GM21528 (cell line): ENCODE measurements at regions not wholly inside any gene's neighbourhood (a gene's known extent, or its start where the extent isn't known, plus 50 kb on each side); places are given as distances from the start of the nearest gene placed in this dataset.

Source experiments
- ATAC-seq: cut with Tn5 transposase; IDR thresholded peaks from one replicate; pipeline ENCODE4 v1.9.1; 2021; ENCODE audit warnings: mild to moderate bottlenecking, moderate library complexity; ENCODE audit not compliant: unreplicated experiment, low FRiP score

DNA sequence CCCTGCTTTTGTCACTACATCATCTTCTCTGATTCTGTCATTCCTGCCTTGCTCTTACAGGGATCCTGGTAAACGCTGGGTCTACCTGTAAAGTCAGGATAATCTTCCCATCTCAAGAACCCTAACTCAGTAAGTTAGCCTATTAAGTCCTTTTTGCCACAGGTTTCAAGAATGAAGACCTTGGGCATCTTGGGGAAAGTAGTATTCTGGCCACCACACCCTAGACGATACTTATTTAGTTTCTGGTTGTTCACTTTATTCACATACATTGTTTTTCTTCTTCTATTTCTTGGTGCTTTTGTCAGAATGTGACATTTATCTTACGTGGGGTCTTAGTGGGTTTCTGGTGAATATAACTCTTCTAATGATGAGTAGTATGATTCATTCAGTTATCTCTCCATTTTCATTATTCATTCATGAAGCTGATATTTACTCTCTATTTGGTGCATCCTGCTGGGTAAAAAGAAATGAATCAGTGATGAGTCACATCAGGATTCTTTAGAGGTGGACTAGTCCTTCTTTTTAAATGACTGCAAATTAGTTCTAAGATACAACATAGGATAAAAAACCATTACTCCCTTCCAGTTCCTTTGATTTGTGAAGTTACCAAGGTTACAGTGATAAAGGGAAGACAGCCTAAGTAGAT lies 514.4 kb upstream of the B3GALT2 start:
- no peak for ATAC-seq

DNA sequence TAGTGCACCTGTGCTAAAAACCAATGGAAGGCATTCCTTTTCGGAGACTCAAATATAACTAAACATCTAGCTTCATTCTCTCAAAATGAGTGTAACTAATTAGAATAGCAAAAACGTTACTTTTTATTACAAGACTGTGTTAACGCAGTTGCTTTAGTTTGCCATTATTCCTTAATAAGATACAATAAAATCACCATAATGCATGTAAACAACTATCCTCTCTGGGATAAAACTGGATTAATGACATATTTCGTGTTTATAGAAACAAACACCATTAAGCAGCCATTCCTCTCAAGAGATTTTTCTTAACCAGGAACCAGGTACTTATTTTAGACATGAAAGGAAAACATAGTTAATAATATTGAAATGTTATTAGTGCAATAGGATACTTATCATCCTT lies 512.8 kb upstream of the B3GALT2 start:
- ATAC-seq: no peak

DNA sequence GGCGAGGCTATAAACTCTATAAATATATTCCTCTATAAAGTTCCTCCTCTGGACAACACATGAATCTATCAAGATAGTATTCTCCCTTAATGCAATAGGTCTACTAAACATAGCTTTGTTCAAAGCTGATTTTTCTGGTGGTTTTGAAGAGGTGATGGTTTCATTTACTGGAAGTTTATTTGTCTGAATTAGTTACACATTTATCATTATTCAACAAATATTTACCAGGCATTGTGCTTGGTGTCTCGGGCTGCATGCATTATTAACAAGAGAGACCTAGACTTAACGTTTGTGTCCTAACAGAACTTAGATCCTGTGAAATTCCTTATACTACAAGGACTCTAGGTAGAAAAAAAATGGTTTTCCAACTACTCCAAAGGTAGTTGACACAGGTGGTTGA lies 511.4 kb upstream of the B3GALT2 start:
- ATAC-seq: no peak

DNA sequence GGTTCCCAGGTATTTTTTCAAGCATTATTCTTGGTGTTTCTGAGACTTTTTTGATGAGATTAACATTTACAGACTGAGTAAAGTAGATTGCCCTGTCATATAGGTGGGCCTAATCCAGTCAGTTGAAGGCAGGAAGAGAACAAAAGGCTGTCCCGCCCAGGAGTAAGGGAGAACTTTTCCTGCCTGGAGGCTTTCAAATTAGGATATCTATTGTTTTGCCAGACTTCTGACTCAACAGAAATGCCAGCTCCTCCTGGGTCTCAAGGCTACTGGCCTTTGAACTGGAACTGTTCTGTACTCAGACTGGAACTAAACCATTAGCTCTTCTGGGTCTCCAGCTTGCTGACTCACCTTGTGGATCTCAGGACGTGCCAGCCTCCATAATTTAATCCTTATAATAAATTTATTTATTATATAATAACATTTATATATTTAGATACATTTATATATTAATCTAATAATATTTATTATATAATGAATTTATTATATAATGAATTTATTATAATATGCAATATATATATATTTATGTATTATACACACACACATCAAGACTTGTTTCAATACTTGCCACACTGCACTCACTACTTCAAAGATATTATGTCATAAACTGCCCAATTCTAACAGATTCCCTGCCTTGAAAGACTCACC lies 510.8 kb upstream of the B3GALT2 start:
- ATAC-seq: no peak

DNA sequence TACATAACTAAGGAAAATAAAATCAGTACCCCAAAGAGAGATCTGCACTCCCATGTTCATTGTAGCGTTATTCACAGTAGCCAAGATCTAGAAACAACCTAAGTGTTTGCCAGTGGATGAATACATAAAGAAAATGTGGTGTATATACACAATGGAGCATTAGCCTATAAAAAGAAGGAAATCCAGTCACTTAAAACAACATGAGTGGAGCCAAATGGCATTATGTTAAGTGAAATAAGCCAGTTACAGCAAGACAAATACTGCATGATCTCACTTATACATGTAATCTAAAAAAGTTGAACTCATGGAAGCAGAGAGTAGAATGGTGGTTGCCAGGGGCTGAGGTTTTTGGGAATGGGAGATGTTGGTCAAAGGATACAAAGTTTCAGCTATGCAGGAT lies 508.3 kb upstream of the B3GALT2 start:
- ATAC-seq: no peak

DNA sequence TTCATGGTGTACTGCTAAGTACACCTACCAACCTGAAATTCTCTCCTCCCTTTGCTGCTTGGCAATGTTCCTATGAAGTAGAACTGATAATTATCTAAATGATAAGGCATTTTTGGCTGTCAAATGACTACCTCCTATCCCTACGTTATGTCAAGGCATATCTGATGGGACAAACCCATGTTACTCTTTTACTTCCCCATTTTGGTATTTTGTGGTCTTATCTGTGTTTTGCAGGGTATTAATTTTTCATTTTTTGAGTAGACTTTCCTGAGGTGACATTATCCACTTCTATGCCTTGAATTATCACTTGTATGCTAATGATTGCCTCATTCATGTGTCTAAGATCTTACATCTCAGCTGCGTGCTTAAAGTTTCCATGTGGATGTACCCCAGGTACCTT lies 499.6 kb upstream of the B3GALT2 start:
- ATAC-seq: no peak

DNA sequence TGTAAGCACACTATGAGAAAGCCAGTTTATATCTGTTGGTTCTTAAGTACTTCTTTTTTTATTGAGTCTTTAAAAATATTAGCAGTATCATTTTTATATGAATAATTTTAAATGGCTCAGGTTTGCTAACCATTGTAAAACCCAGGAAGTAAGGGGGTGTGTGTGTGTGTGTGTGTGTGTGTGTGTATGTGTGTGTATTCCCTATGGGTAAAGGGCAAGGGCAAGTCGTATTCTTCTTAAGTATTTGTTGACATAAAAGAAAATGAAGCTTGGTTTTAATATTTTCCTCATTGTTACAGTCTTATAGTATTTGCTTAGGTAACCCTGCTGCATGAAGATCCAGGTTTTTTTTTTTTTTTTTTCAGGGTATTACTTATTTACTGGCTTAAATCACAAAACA lies 495.0 kb upstream of the B3GALT2 start:
- ATAC-seq: no peak

DNA sequence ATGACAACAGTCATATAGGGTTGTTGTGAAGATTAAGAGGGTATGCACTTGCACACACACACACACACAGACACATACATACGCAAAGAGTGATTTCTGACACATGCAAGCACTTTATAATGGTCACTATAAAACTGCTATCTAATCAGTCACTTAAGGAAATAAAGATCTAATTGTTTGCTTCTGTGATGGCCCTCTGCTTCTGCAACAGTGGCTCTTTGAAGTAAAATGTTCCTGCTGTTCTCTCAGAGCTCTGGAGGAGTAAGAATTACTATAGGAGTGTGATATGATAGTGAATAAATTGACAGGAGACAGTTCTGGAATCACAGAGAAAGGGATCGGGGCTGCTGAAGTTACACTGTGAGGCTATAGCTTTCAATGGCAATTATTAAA lies 494.5 kb upstream of the B3GALT2 start:
- ATAC-seq: no peak

DNA sequence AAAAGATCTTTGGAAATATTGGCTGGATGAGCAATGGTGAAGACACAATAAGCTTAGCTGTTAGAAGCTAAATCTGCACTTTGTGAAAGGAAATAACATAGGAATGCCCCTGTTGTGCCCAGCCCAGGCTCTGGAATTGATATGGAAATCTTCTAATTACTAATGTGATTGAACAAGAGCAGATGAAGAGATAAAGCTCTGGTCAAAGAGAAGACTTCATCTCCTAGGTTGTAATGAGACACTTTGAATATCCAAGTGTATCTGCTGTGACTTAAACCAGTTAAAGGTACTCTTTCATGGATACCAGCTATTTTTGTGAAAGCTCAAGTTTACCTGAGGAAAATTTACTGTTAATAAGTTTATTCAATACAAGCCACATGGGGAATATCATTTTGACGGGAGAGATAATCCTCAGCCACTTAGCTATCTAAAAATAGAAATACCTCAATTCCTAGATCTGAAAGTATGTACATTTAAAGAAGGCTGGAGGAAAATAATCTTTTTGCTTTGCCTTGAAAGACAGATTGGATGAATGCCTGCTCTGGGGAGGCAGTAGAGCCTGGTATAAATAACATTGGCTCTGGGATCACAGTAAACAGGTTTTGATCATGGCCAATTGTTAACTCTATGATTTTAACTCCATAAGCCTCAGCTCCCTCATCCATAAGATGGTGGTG lies 494.0 kb upstream of the B3GALT2 start:
- ATAC-seq: no peak

DNA sequence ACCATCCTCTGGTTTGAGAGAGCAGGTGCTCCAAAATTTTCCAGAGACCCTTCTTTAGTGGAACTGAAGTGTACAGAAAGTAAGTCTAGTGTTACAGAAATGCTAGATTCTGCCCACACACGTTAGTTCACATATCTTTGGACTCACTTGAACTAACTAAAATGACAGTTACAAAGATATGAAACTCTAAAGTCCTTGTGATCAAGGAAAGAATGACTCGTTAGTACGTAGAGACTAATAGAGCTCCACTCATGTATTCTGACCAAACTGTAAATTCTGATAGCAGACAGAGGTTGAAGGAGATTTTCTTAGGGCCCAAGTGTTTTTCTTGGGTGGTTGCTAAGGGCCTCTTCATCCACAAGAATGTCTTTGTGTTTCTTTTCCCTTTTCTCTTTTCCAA lies 491.5 kb upstream of the B3GALT2 start:
- no peak for ATAC-seq

DNA sequence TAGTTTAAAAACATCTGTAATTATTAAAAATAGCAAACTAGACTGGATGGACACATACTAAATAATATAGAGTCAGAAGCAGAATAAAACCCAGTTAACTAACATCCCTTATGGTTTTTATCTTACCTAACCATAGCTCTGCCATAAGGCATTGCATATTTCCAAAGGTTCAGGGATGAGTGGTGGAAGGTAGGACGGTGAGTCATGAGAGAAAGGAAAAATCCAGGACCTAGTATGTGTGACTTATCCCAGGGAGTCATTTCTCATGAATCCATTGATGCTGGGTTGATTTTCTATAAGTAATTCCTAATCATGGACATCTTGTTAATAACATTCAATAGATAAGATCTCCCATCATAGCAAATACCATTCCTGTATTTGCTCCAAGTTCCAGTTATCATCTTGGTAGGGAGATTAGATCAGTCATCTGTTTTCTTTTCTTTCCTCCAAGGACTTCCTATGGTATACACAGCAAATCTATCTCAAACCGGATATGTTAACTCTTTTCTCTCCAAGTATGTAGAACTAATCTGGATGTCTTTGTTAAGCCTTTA lies 490.7 kb upstream of the B3GALT2 start:
- ATAC-seq: no peak

DNA sequence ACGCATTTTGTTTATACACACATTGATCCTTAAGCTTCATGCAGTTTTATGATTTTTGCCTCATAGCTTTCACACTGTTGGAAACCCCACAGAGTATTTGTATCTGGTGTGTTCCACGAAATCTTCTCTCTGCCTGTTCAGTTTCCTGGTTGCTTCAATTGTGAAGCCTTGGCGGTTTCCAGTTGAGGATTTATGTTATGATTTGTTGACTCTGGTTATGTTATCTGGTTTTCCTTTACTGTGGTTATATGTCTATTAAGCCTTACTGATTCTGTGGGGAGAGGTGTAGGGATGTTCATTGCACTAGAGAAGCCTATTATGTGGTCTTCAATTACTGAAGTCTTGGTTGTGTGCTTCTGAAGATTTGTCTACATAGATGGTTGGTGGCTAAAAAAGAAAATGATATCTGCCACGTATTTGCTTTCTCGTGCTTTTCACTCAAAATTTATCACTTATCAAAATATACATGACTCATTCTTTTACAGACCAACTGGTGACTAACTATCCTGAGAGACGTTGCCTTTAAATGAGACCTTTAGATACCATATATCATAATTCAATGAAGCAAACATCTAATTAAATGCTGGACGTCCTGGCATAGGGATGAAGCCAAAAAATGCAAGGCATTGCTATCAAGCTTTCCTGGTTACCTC lies 488.0 kb upstream of the B3GALT2 start:
- no peak for ATAC-seq

DNA sequence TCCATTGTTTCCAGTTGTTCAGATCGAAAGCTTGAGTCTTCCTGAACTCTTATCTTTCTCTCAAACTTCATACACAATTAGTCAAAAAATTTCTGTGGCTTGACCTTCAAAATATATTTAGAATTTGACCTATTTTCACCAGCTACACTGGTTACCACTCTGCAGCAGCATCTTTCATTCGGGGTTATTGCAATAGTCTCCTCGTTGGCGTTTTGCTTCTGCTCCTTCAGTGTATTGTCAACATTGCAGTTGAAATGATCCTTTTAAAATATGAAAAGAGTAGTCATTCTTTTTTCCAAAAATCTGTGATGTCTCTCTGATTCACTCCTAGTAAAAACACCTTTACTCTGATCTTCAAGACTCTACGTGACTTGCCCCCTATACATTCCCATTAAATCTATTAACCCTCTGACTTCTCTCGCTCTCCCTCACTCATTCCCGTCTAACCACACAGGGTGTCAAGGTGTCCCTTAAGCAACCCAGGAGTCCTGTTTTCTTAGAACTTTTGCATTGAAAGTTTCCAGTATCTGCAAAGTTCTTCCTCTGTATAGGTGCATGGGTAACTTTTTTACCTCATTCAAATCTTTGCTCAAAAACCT lies 480.2 kb upstream of the B3GALT2 start:
- ATAC-seq: no peak

DNA sequence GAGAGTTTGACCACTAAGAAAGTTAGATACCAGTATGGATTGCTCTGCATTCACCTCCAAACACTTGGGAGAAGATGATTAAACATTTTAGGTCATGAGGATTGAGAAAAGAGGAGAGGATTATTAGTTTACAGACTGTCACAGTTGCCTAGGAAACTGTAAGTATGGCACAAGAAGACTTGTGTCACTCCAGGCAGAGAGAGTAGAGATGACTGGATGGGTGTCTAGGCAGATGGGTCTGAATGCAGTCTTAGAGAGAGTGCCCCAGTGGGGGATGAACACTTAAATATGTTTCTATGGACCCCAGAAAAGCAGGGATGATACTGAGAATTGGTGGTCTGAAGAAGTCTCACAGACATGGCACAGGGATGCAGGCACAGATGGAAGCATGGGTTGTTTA lies 477.6 kb upstream of the B3GALT2 start:
- ATAC-seq: no peak

DNA sequence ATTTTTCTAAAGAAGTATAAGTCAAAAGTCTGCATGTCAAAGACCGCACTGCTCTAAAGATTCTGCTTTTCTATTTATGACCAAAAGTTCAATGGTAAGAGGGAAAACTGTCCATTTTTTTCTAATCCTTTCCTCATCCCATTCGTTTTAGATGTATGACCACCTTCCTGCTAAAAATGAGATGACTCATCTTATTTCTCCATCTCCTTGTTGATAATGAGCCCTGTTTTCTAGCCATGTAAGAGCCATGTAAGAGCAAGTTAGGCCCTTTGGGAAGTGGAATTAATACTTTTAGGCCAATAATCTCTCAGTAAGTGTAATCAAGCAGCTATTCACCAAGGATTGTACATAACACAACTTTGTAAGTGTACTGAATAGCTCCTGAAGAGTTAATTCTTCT lies 475.6 kb upstream of the B3GALT2 start:
- ATAC-seq: no peak

DNA sequence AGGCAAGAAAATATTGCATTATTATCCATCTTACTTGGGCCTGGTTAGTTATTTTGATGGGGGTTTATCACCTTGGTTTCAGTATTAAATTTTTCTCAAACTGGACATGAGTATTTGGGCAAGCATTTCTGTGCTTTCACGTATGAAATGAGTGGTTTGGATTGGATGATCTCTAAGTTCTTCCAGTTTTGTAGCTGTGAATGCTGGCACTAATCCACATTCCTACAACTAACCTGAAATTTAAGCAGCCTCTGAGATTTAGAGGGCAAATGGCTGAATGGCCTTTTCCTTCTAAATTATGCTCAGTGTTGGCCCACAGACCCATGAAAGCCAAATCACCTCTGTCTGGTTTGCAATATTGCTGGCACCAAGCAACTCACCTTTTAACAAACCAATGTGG lies 475.0 kb upstream of the B3GALT2 start:
- ATAC-seq: no peak

DNA sequence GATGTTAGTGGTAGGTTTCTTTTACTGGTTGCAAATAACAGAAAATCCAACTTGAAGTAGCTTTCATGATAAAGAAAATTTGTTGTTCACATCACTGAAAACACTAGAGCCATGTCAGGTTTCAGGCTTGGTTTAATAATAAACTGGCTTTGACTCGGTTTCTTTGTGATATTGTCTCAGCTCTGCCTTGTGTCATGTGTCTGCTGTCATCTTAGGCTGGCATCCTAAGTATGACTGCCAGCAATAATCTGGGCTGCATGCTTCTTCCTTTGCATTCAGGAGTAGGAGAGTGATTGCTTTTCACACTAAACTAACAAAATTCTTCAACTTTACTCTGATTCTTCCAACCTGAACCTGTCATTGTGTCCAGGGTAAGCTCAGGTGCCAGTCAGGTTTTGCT lies 474.0 kb upstream of the B3GALT2 start:
- ATAC-seq: no peak

DNA sequence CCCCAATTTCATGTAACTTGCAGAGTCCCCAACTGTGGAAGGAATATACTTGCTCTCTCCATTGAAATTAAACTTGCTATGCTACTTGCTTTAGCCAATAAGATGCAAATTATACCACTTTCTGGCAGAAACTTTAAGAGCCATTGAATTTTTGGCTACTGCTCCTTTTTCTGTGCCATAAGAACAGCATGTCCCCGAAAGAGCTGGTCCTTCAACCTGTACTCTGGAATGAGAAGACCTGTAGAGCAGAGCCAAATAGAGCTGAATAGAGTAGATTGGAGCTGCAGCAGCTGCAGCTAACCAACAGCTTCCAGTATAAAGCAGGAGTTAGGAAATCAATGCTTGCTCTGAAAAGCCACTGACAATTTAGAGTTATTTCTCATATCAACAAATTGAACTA lies 472.3 kb upstream of the B3GALT2 start:
- ATAC-seq: no peak

DNA sequence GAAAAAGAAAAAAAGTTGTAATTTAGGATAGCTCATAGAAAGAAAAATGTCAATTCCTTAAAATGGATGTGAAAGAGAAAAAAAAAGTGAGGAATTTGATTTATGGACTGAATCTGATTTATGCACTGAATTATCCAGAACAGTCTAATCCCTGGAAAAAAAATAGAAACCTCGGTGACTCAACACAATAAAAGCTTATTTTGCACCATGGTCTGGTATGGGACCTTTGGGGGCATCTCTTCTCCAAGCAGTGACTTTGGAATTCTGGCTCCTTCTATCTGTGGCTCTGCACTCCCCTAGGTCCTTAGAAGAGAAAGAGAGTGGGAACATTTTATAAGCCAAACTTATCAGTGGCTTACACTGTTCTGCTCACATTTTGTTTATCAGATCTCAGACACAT lies 471.7 kb upstream of the B3GALT2 start:
- no peak for ATAC-seq

DNA sequence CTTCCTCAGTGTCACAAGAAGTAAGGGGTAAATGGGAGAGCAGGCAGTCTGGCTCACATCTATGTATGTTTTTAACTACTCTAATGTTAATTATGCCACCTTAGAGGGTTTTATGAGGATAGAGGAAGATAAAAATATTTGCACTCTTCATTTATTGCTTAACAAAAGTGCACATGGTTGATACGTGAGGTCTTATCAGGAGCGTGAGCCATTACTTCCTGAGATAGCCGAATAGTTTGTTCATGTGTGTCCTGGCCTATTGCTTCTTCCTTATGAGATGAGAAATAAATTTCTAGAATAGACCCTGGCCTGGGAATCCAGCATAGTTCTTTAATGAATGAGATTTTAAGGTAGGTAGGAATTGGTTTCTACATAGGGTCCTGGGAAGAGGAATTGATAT lies 471.1 kb upstream of the B3GALT2 start:
- ATAC-seq: no peak

DNA sequence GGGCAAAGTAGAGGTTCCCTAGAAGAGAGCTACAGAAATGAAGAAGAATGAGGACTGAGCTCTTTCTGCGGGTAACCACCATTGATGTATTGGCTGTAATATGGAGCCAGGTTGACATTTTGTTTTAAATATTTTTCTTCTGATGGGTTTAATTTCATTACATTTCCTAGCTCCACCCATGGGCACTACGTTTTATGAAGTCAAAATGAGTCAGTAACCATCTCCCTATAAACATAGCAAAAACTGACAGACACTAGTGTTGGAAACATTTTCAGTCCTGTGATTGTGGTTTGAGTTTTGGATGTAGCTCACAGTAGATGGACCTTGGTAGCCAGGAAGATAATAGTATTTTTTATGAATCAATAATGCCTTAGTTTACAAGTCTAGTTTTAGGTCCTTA lies 470.4 kb upstream of the B3GALT2 start:
- ATAC-seq: no peak
